Activated T-cell treated with anti-CD3 and anti-CD28 coated beads for 24 hours (primary cell): ENCODE measurements at regions not wholly inside any gene's neighbourhood (a gene's known extent, or its start where the extent isn't known, plus 50 kb on each side); places are given as distances from the start of the nearest gene placed in this dataset.

Source experiments
- DNase-seq: peaks from one replicate; pipeline ENCODE4 v3.0.0-alpha.2; 2020; ENCODE audit warnings: low read depth

GRCh38 chr18:61948846-61949438 lies 56.1 kb upstream of the RNF152 start:
- no peak for DNase-seq

GRCh38 chr18:61948281-61948741 lies 55.5 kb upstream of the RNF152 start:
- DNase-seq = no peak

GRCh38 chr18:61946449-61946848 lies 53.6 kb upstream of the RNF152 start:
- no peak for DNase-seq

GRCh38 chr18:61943175-61943964 lies 50.6 kb upstream of the RNF152 start:
- no peak for DNase-seq
